ENCODE measurements at regions not wholly inside any gene's neighbourhood (a gene's known extent, or its start where the extent isn't known, plus 50 kb on each side); places are given as distances from the start of the nearest gene placed in this dataset.

DNA sequence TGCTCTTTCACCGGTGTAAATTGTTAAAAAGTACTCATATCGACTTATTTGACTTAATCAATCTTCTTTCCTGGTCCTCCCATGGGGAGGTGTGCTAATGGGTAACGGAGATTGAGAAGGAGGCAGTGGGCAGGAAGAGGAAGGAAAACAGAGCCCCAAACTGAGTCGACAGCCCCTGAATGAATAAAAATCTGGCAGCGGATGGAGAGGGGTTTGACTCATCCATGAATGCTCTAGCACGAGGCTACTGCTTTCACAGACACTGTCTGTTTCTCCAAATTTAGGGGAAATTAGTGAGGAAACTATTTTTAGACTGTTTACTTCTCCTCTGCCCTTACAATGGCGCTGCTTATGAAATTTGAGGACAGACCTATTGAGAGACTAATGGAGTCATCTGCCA is 142.2 kb upstream of the ATXN1 start:
- no peak for TF ChIP-seq CTCF (IDR thresholded peaks at IDR 0.05 in 8 of 11, conservative IDR thresholded peaks at IDR 0.05 in 3 of 11)
- TF ChIP-seq POLR2A (IDR thresholded peaks at IDR 0.05) = no peak
- no peak for TF ChIP-seq POLR2AphosphoS5 (IDR thresholded peaks at IDR 0.05)
